Right lung (tissue), 2 donors: ENCODE measurements at regions not wholly inside any gene's neighbourhood (a gene's known extent, or its start where the extent isn't known, plus 50 kb on each side); places are given as distances from the start of the nearest gene placed in this dataset.
A peak's percentile ranks its signal among the peaks of the same experiment; 100 is the strongest.

Experiments
- DNase-seq, 2 donors: peaks; one replicate each; pipeline ENCODE4 v3.0.0-alpha.2; 2013

- no peak for DNase-seq
Measured at GRCh38 chr15:94008104-94009074, 223.0 kb upstream of the MCTP2 start.

- no peak for DNase-seq
Measured at GRCh38 chr15:94004697-94005096, 226.7 kb upstream of the MCTP2 start.

- no peak for DNase-seq
Measured at GRCh38 chr15:94002041-94002440, 229.3 kb upstream of the MCTP2 start.

GRCh38 chr15:94001255-94001801, 230.0 kb upstream of the MCTP2 start:
- DNase-seq = no peak

- no peak for DNase-seq
Measured at GRCh38 chr15:94000606-94001005, 230.8 kb upstream of the MCTP2 start.

GRCh38 chr15:93997071-93997658, 234.2 kb upstream of the MCTP2 start:
- no peak for DNase-seq

- DNase-seq = no peak
Measured at GRCh38 chr15:93989440-93989998, 241.8 kb upstream of the MCTP2 start.

- DNase-seq = no peak
Measured at GRCh38 chr15:93987068-93987467, 244.3 kb upstream of the MCTP2 start.

- no peak for DNase-seq
Measured at GRCh38 chr15:93986400-93986984, 244.9 kb upstream of the MCTP2 start.

- DNase-seq = no peak
Measured at GRCh38 chr15:93985925-93986324, 245.4 kb upstream of the MCTP2 start.

GRCh38 chr15:93985176-93985575, 246.2 kb upstream of the MCTP2 start:
- no peak for DNase-seq

GRCh38 chr15:93983526-93983925, 247.8 kb upstream of the MCTP2 start:
- no peak for DNase-seq

GRCh38 chr15:93982226-93982727, 249.1 kb upstream of the MCTP2 start:
- DNase-seq = peak; percentile 64 to 70

- DNase-seq = no peak
Measured at GRCh38 chr15:93981706-93982105, 249.7 kb upstream of the MCTP2 start.

GRCh38 chr15:93980261-93980911, 251.0 kb upstream of the MCTP2 start:
- peak; percentile 84 to 88 for DNase-seq

GRCh38 chr15:93974804-93975481, 256.4 kb upstream of the MCTP2 start:
- no peak for DNase-seq

GRCh38 chr15:93973287-93973686, 258.1 kb upstream of the MCTP2 start:
- no peak for DNase-seq

- no peak for DNase-seq
Measured at GRCh38 chr15:93968773-93969172, 262.6 kb upstream of the MCTP2 start.

GRCh38 chr15:93965304-93965908, 266.0 kb upstream of the MCTP2 start:
- DNase-seq = no peak

- DNase-seq = no peak
Measured at GRCh38 chr15:93954985-93955571, 276.3 kb upstream of the MCTP2 start.
